ENCODE measurements at regions not wholly inside any gene's neighbourhood (a gene's known extent, or its start where the extent isn't known, plus 50 kb on each side); places are given as distances from the start of the nearest gene placed in this dataset.

GRCh38 chr6:92408350-92408749, 1011.0 kb downstream of the EPHA7 start:
- TF ChIP-seq POLR2AphosphoS5 (IDR thresholded peaks at IDR 0.05; ENCODE audit: low read depth, low read length): no peak
- no peak for TF ChIP-seq POLR2A (IDR thresholded peaks at IDR 0.05; ENCODE audit: low read depth, low read length)
- TF ChIP-seq TAF1 (IDR thresholded peaks at IDR 0.05; ENCODE audit: borderline replicate concordance, low read depth, low read length): no peak
